Adrenal gland (tissue), 9 donors: ENCODE measurements at regions not wholly inside any gene's neighbourhood (a gene's known extent, or its start where the extent isn't known, plus 50 kb on each side); places are given as distances from the start of the nearest gene placed in this dataset.
"Not testable (repeated sequence)": the region's sequence is repeated elsewhere in the genome, so short reads cannot be mapped to it uniquely, and the experiment has no call there.

ENCODE experiments used
- DNase-seq, 7 donors: peaks; one replicate each; pipeline ENCODE4 v3.0.0-alpha.2; 2019 to 2020
- H3K27ac ChIP-seq, 5 donors: fragments of 200-600 bp; sonication (generic) in 4 of 5; 1 replicate in 3 of 5; 2 replicates in 2 of 5; pipeline versions ENCODE4 v1.5.1 to v1.8.0; 2016 to 2020; ENCODE audit warnings: mild to moderate bottlenecking in 1 of 5
- H3K27me3 ChIP-seq: fragments of 200-600 bp; 2 replicates; pipeline ENCODE4 v1.8.0; 2021
- H3K36me3 ChIP-seq, 2 donors: fragments of 200-600 bp; replicated peaks in 1 of 2; 1 replicate in 1 of 2; 2 replicates in 1 of 2; pipeline versions ENCODE4 v1.5.1 to v1.8.0; 2018 to 2022
- H3K4me1 ChIP-seq, 2 donors: fragments of 200-600 bp; replicated peaks in 1 of 2; 1 replicate in 1 of 2; 2 replicates in 1 of 2; pipeline versions ENCODE4 v1.5.1 to v1.8.0; 2018 to 2021
- H3K4me3 ChIP-seq, 4 donors: fragments of 200-600 bp; sonication (generic) in 3 of 4; one replicate each; pipeline ENCODE4 v1.5.1; 2016 to 2018
- H3K9me3 ChIP-seq, 3 donors: fragments of 200-600 bp; sonication (generic) in 1 of 3; replicated peaks in 1 of 3; 1 replicate in 2 of 3; 2 replicates in 1 of 3; pipeline versions ENCODE4 v1.5.1 to v1.8.0; 2016 to 2021
- CTCF ChIP-seq, 6 experiments: fragments of 450-650 bp in 4 of 6; fragments of 200-600 bp in 2 of 6; sonication (generic) in 1 of 6; IDR thresholded peaks; 1 replicate in 5 of 6; 2 replicates in 1 of 6; pipeline versions ENCODE4 v1.5.1 to v1.8.0; 2016 to 2021; ENCODE audit warnings: antibody characterized with exemption in 6 of 6, mild to moderate bottlenecking in 2 of 6, moderate library complexity in 1 of 6
- POLR2A ChIP-seq, 2 donors: fragments of 450-650 bp; IDR thresholded peaks; one replicate each; pipeline ENCODE4 v1.6.1; 2017; ENCODE audit warnings: antibody characterized with exemption in 2 of 2, mild to moderate bottlenecking in 2 of 2, moderate library complexity in 1 of 2
- WGBS, 4 donors: extraction: QIAGEN DNeasy Blood & Tissue Kit in 2 of 4; methylation state at CpG; one replicate each; pipeline versions ENCODE4 v1.1.5 to v1.1.7; 2013 to 2017; 5-methylcytosine and 5-hydroxymethylcytosine counted together
- intact Hi-C, 2 donors: fragments of 100-400 bp; cut with DNase I; formaldehyde crosslinking; loops; one replicate each; pipeline versions ENCODE4 v1.14.1 to v1.15.0; 2022 to 2023
- donor health status: healthy with polysubstance abuse.
- donor health status: Bipolar disorder and iron deficiency.
- donor health status: DM: yes; HTN: yes; CAD: no.
- donor health status: DM: no; HTN: no; CAD: no.
- donor health status: DM: no; HTN: no; CAD: no.

DNA sequence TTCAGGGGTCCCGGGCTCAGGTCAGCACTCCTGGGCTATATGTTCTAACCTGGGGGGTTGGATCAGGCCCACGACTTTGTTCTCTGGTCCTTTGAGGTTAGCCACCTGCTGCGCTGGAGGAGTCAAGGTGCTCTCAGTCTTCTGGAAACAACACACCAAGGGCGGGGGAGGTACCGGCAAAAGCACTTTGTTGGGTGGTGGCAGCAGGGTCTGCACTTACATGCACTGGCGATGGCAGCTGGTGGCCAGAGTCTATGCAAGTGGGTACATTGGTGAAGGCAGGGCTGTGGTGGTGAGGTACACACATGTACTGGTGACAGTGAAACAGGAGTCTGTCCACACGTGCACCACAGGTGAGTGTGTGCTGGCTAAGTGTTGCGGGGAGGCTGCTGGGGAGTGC lies 194.2 kb upstream of the MAGI2 start:
- intact Hi-C loops: no loop called here
- H3K4me3 ChIP-seq: no peak overlapping the region
- H3K36me3 ChIP-seq: no peaks in the 10 kb centered on the region
- H3K9me3 ChIP-seq: no peaks in the 10 kb centered on the region
- H3K4me1 ChIP-seq: no peaks in the 10 kb centered on the region
- no peaks in the 10 kb centered on the region for H3K27me3 ChIP-seq
- 84 to 96% (median 94%) methylated on average over 5 to 8 of the region's 8 CpGs for WGBS, 4 donors
- DNase-seq: no peak
- TF ChIP-seq CTCF (IDR thresholded peaks at IDR 0.05): no peak
- no peak for TF ChIP-seq POLR2A (IDR thresholded peaks at IDR 0.05)
- no peak overlapping the region for H3K27ac ChIP-seq

GRCh38 chr7:79646278-79646677 lies 192.8 kb upstream of the MAGI2 start:
- 83 to 88% (median 85%) methylated on average over 4 of the region's 4 CpGs for WGBS, 4 donors
- no peak for DNase-seq
- H3K4me1 ChIP-seq: no peaks in the 10 kb centered on the region
- no peaks in the 10 kb centered on the region for H3K27me3 ChIP-seq
- H3K4me3 ChIP-seq: no peak overlapping the region
- intact Hi-C loops: no loop called here
- no peak for TF ChIP-seq CTCF (IDR thresholded peaks at IDR 0.05)
- no peak for TF ChIP-seq POLR2A (IDR thresholded peaks at IDR 0.05)
- H3K9me3 ChIP-seq: no peaks in the 10 kb centered on the region
- no peak overlapping the region for H3K27ac ChIP-seq
- no peaks in the 10 kb centered on the region for H3K36me3 ChIP-seq

- intact Hi-C loops: no loop called here
- TF ChIP-seq CTCF (IDR thresholded peaks at IDR 0.05) (no peak), POLR2A (IDR thresholded peaks at IDR 0.05) (no peak)
- Histone ChIP-seq H3K9me3 (no peaks in the 10 kb centered on the region), H3K4me1 (peaks cover 0 to 17% of the 10 kb centered on the region in 2 donors), H3K27ac (no peak overlapping the region), H3K36me3 (no peaks in the 10 kb centered on the region), H3K27me3 (no peaks in the 10 kb centered on the region), H3K4me3 (no peak overlapping the region)
- DNase-seq: no peak
These were observed 183.4 kb upstream of the MAGI2 start for GRCh38 chr7:79636849-79637248.

- H3K27me3 ChIP-seq, H3K9me3 ChIP-seq, H3K4me3 ChIP-seq, H3K4me1 ChIP-seq, H3K27ac ChIP-seq, intact Hi-C loops, H3K36me3 ChIP-seq, DNase-seq: not testable (repeated sequence)
These were observed 172.5 kb upstream of the MAGI2 start for GRCh38 chr7:79625921-79626320.

GRCh38 chr7:79624336-79624735 lies 170.9 kb upstream of the MAGI2 start:
- TF ChIP-seq POLR2A (IDR thresholded peaks at IDR 0.05) (no peak), CTCF (IDR thresholded peaks at IDR 0.05) (no peak)
- H3K36me3 ChIP-seq: no peaks in the 10 kb centered on the region
- H3K4me3 ChIP-seq: no peak overlapping the region
- no peaks in the 10 kb centered on the region for H3K4me1 ChIP-seq
- no peaks in the 10 kb centered on the region for H3K9me3 ChIP-seq
- H3K27ac ChIP-seq: no peak overlapping the region
- intact Hi-C loops: no loop called here
- no peaks in the 10 kb centered on the region for H3K27me3 ChIP-seq
- no peak for DNase-seq
